SU-DHL-6 (cell line): ENCODE measurements at regions not wholly inside any gene's neighbourhood (a gene's known extent, or its start where the extent isn't known, plus 50 kb on each side); places are given as distances from the start of the nearest gene placed in this dataset.

Experiments
- EZH2phosphoT487 ChIP-seq: fragments of 200-600 bp; sonication (generic), shearing (Covaris generic); conservative IDR thresholded peaks from 2 replicates; pipeline ENCODE4 v1.6.1; 2018; ENCODE audit warnings: mild to moderate bottlenecking, antibody characterized with exemption, low read length, moderate library complexity, mixed read lengths
- TF ChIP-seq, protein P1 (sequence below): fragments of 200-600 bp; sonication (generic); IDR thresholded peaks from one replicate; pipeline ENCODE4 v1.5.1; 2017; ENCODE audit warnings: antibody characterized with exemption, mild to moderate bottlenecking, low read length, moderate library complexity; ENCODE audit not compliant: insufficient read depth, poor library complexity, severe bottlenecking

DNA sequence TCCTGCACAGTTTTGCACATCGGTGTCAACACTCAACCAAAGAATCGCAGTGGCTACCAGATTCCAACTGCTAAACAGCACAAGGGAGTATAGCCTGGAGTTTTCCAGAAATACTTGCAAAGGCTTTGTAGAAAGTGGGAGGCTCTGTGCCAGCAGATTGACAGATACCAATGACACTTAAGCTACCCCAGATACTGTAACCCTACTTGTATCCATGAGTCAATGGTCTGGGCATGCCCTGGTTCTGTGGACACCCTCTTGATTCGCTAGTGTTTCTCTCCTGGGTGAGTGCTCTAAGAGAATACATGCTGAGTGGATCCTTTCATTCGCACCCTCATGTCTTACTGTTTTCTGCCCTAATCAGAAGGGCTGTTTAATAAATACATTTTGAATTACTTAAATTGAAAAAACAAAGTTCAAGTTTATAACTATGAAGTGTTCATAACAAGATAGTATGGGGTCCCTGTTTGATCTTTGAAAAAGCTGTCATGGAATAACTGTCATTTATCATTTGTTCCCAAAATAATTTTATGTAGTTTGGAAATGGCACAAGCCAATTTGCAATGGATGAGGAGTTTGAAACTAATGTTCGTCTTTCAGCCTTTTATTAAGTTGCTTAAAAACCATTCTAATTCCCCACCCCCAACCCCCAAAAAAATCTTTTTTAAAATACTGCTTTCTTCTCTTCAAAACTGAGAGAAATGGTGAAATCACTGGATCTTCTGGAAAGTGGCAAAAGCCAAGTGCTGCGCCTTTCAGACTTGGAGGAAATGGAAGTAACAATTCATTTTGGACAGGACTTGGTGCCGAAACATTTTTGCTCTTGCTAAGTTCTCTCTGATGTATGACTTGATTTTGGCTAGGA lies 600.5 kb upstream of the TENM4 start:
- TF ChIP-seq EZH2phosphoT487: no peak
- TF ChIP-seq, protein P1, sequence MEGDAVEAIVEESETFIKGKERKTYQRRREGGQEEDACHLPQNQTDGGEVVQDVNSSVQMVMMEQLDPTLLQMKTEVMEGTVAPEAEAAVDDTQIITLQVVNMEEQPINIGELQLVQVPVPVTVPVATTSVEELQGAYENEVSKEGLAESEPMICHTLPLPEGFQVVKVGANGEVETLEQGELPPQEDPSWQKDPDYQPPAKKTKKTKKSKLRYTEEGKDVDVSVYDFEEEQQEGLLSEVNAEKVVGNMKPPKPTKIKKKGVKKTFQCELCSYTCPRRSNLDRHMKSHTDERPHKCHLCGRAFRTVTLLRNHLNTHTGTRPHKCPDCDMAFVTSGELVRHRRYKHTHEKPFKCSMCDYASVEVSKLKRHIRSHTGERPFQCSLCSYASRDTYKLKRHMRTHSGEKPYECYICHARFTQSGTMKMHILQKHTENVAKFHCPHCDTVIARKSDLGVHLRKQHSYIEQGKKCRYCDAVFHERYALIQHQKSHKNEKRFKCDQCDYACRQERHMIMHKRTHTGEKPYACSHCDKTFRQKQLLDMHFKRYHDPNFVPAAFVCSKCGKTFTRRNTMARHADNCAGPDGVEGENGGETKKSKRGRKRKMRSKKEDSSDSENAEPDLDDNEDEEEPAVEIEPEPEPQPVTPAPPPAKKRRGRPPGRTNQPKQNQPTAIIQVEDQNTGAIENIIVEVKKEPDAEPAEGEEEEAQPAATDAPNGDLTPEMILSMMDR: no peak
